Esophagus muscularis mucosa (tissue), 4 donors: ENCODE measurements at regions not wholly inside any gene's neighbourhood (a gene's known extent, or its start where the extent isn't known, plus 50 kb on each side); places are given as distances from the start of the nearest gene placed in this dataset.

Source experiments
- DNase-seq: peaks from one replicate; pipeline ENCODE4 v3.0.0-alpha.2; 2017; ENCODE audit errors: extremely low spot score
- H3K27ac ChIP-seq, 4 donors: fragments of 200-600 bp; sonication (generic); replicated peaks in 1 of 4; 1 replicate in 3 of 4; 2 replicates in 1 of 4; pipeline ENCODE4 v1.5.1; 2016 to 2019; ENCODE audit warnings: mild to moderate bottlenecking in 1 of 4
- H3K27me3 ChIP-seq, 4 donors: fragments of 200-600 bp; sonication (generic); one replicate each; pipeline versions ENCODE4 v1.5.1 to v1.6.0; 2016 to 2019
- H3K36me3 ChIP-seq, 4 donors: fragments of 200-600 bp; sonication (generic); one replicate each; pipeline ENCODE4 v1.5.1; 2016 to 2019
- H3K4me1 ChIP-seq, 4 donors: fragments of 200-600 bp; sonication (generic); one replicate each; pipeline ENCODE4 v1.5.1; 2016 to 2019
- H3K4me3 ChIP-seq, 4 donors: fragments of 200-600 bp; sonication (generic); 1 replicate in 2 of 4; 2 replicates in 2 of 4; pipeline ENCODE4 v1.5.1; 2016 to 2019; ENCODE audit warnings: mild to moderate bottlenecking in 4 of 4, moderate library complexity in 1 of 4
- H3K9me3 ChIP-seq, 4 donors: fragments of 200-600 bp; sonication (generic); 1 replicate in 3 of 4; 2 replicates in 1 of 4; pipeline ENCODE4 v1.5.1; 2016 to 2019
- EP300 ChIP-seq: sonication (generic); formaldehyde crosslinking; IDR thresholded peaks from one replicate; pipeline ENCODE4 v1.6.1; 2017; ENCODE audit warnings: antibody characterized with exemption
- POLR2A ChIP-seq: fragments of 450-650 bp; IDR thresholded peaks from one replicate; pipeline ENCODE4 v1.6.1; 2017; ENCODE audit warnings: antibody characterized with exemption, moderate library complexity, mild to moderate bottlenecking, low read depth
- POLR2AphosphoS5 ChIP-seq, 2 donors: sonication (generic); formaldehyde crosslinking; IDR thresholded peaks; one replicate each; pipeline ENCODE4 v1.6.1; 2017; ENCODE audit warnings: antibody characterized with exemption in 2 of 2
- WGBS: methylation state at CpG from one replicate; pipeline ENCODE4 v1.1.5; 2018; 5-methylcytosine and 5-hydroxymethylcytosine counted together
- intact Hi-C: fragments of 100-400 bp; cut with DNase I; formaldehyde crosslinking; loops from one replicate; pipeline ENCODE4 v1.15.1; 2023
- TF ChIP-seq, protein P1 (sequence below), 3 experiments: fragments of 200-600 bp in 2 of 3; fragments of 450-650 bp in 1 of 3; sonication (generic) in 2 of 3; IDR thresholded peaks; one replicate each; pipeline ENCODE4 v1.5.1; 2017 to 2019; ENCODE audit warnings: antibody characterized with exemption in 3 of 3, mild to moderate bottlenecking in 2 of 3, moderate library complexity in 1 of 3

DNA sequence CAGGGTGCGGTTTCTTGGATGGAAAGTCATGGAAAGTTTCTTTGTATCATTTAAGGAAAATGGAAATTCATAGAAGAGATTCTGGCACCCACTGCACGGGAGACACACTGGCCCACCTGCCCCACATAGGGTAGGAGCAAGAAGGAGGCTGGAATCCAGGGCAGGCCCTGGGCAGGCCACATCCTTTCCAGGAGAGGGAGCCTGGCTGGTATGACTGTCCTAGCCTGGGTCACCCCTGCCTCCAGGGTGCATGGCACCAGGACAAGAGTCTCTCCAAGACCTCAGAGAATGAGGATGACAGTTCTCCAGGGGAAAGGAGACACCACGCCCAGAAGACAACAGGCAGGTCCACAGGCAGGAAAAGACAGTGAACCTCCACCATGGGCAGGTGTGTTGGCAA, 297.2 kb downstream of the TCERG1L start:
- intact Hi-C loops = no loop called here
- WGBS = 77% methylated on average over 3 of the region's 3 CpGs
- Histone ChIP-seq H3K9me3 (no peaks in the 10 kb centered on the region), H3K27me3 (peaks cover 0 to 27% (median 0%) of the 10 kb centered on the region in 4 donors), H3K4me1 (no peaks in the 10 kb centered on the region), H3K27ac (no peak overlapping the region), H3K36me3 (no peaks in the 10 kb centered on the region), H3K4me3 (no peak overlapping the region)
- DNase-seq = no peak
- TF ChIP-seq EP300 (no peak), POLR2AphosphoS5 (IDR thresholded peaks at IDR 0.05) (no peak), POLR2A (no peak)
- TF ChIP-seq, protein P1, sequence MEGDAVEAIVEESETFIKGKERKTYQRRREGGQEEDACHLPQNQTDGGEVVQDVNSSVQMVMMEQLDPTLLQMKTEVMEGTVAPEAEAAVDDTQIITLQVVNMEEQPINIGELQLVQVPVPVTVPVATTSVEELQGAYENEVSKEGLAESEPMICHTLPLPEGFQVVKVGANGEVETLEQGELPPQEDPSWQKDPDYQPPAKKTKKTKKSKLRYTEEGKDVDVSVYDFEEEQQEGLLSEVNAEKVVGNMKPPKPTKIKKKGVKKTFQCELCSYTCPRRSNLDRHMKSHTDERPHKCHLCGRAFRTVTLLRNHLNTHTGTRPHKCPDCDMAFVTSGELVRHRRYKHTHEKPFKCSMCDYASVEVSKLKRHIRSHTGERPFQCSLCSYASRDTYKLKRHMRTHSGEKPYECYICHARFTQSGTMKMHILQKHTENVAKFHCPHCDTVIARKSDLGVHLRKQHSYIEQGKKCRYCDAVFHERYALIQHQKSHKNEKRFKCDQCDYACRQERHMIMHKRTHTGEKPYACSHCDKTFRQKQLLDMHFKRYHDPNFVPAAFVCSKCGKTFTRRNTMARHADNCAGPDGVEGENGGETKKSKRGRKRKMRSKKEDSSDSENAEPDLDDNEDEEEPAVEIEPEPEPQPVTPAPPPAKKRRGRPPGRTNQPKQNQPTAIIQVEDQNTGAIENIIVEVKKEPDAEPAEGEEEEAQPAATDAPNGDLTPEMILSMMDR (IDR thresholded peaks at IDR 0.05) = no peak

DNA sequence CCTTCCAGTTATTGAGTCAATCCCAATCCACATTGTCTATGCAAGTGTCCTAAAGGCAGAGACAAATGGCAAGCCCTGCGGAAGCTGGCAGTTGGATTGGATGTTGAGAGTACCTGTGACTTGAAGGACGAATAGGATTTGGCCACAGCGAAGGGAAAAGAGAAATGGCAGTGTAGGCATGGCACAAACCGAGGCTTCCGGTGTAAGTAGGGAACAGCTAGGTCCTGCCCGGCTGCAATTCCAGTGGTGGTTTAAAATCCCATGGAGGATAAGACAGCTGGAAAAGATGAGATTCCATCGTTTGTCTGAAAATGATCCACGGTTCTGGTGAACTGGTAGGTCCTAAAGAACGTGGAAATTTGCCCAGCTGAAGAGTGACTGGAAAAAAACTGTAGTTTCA, 296.2 kb downstream of the TCERG1L start:
- WGBS = 91% methylated on average over 9 of the region's 9 CpGs
- no peak overlapping the region for H3K27ac ChIP-seq
- H3K4me1 ChIP-seq = no peaks in the 10 kb centered on the region
- no peak for TF ChIP-seq POLR2AphosphoS5 (IDR thresholded peaks at IDR 0.05)
- intact Hi-C loops = no loop called here
- H3K27me3 ChIP-seq = peaks cover 0 to 27% (median 0%) of the 10 kb centered on the region in 4 donors
- DNase-seq = no peak
- no peaks in the 10 kb centered on the region for H3K9me3 ChIP-seq
- H3K4me3 ChIP-seq = no peak overlapping the region
- H3K36me3 ChIP-seq = no peaks in the 10 kb centered on the region

DNA sequence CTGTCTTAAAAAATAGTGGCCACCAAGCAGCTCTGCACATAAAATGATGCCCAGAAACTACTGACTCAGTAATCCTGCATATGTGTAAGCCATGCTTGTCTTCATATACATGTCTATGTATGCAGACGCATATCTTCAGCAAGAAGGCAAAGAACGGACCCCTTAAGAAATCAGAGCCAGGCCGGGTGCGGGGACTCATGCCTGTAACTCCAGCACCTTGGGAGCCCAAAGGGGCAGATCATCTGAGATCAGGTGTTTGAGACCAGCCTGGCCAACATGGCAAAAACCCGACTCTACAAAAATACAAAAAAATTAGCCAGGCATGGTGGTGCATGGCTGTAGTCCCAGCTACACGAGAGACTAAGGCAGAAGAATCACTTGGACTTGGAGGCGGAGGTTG, 295.0 kb downstream of the TCERG1L start:
- no peak for DNase-seq
- Histone ChIP-seq H3K4me3 (no peak overlapping the region), H3K4me1 (no peaks in the 10 kb centered on the region), H3K9me3 (no peaks in the 10 kb centered on the region), H3K27me3 (peaks cover 0 to 37% (median 0%) of the 10 kb centered on the region in 4 donors), H3K36me3 (no peaks in the 10 kb centered on the region), H3K27ac (no peak overlapping the region)
- intact Hi-C loops = no loop called here
- no peak for TF ChIP-seq POLR2AphosphoS5 (IDR thresholded peaks at IDR 0.05)
- TF ChIP-seq, protein P1 (IDR thresholded peaks at IDR 0.05) = no peak
- TF ChIP-seq POLR2A = no peak
- TF ChIP-seq EP300 = no peak
- 96% methylated on average over 7 of the region's 7 CpGs for WGBS

DNA sequence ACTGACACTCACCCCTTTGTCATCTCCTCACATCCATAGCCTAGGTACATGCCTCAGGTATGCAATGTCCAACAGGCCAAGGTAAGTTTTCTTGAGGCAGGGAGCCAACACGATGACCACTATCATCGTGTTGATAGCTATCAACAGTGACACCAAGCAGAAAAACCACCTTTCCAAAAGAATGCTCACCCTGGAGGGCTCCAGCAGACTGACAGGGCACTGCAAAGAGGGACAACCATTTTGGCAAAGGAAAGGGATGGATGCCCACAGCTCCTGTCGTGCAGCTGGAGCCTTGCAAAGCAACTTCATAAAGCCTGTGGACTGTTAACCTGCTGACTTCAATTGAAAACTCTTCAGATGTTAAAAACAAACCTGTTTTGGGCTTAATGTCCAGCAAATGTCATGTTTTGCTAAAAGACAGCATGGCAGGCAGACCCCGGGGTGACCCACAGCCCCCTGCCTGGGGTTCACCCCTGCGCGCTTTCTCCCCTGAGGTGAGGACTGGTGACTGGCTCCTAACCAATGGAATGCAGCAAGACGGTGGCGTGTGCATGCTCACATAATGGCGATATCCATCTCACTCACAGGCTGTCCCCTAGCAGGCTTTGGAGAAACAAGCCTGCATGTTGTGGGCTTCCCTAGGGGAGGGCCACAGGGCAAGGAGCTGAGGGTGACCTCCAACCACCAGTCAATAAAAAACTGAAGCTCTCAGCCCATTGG, 293.8 kb downstream of the TCERG1L start:
- Histone ChIP-seq H3K36me3 (no peaks in the 10 kb centered on the region), H3K4me3 (no peak overlapping the region), H3K27me3 (peaks cover 0 to 35% (median 0%) of the 10 kb centered on the region in 4 donors), H3K9me3 (no peaks in the 10 kb centered on the region), H3K27ac (no peak overlapping the region), H3K4me1 (no peaks in the 10 kb centered on the region)
- DNase-seq = no peak
- intact Hi-C loops = no loop called here
- 80% methylated on average over 7 of the region's 9 CpGs for WGBS
- no peak for TF ChIP-seq POLR2AphosphoS5 (IDR thresholded peaks at IDR 0.05)
- TF ChIP-seq, protein P1 (IDR thresholded peaks at IDR 0.05) = no peak
- TF ChIP-seq POLR2A = no peak
- TF ChIP-seq EP300 = no peak

DNA sequence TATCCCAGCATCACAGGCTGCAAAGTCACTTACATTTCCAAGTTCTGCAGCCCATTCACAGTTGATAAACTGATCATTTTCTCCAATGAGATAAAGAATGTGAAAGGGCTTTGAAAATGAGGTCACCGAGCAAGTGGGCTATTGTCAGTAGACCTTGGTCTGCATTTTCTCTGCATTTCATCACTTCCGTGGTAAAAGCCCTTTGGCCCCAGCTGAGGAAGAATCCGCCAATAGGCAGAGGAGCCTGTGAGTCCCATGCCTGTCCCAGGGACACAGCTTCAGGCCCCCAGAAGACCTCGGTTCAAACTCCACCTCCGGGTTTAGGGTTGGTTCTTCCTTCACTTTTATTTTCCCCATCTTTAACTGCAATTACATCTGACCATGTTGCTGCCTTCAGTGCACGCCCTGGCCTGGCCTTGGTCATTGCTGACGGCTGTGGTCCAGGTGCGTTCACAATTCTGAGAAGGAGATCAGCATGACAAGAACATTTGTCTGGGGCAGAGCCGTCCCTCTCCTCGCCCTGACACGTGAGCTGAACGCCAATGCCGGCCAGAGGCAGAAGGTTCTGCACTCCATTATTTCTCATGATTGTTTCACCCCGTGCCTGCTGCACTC, 292.5 kb downstream of the TCERG1L start:
- Histone ChIP-seq H3K4me1 (no peaks in the 10 kb centered on the region), H3K4me3 (no peak overlapping the region), H3K27me3 (peaks cover 0 to 26% (median 0%) of the 10 kb centered on the region in 4 donors), H3K36me3 (no peaks in the 10 kb centered on the region), H3K9me3 (no peaks in the 10 kb centered on the region), H3K27ac (no peak overlapping the region)
- WGBS = 64% methylated on average over 14 of the region's 14 CpGs
- TF ChIP-seq POLR2AphosphoS5 (IDR thresholded peaks at IDR 0.05) = no peak
- TF ChIP-seq, protein P1 (IDR thresholded peaks at IDR 0.05) = no peak
- TF ChIP-seq POLR2A = no peak
- TF ChIP-seq EP300 = no peak
- DNase-seq = no peak
- intact Hi-C loops = no loop called here
